SIG-M5 treated with dmso at 0.1 percent for 504 hours (cell line): ENCODE measurements at regions not wholly inside any gene's neighbourhood (a gene's known extent, or its start where the extent isn't known, plus 50 kb on each side); places are given as distances from the start of the nearest gene placed in this dataset.

Experiments used
- DNase-seq: peaks from one replicate; lab custom pipeline; 2025; ENCODE audit not compliant: unreplicated experiment; lab: John Stamatoyannopoulos, UW

DNA sequence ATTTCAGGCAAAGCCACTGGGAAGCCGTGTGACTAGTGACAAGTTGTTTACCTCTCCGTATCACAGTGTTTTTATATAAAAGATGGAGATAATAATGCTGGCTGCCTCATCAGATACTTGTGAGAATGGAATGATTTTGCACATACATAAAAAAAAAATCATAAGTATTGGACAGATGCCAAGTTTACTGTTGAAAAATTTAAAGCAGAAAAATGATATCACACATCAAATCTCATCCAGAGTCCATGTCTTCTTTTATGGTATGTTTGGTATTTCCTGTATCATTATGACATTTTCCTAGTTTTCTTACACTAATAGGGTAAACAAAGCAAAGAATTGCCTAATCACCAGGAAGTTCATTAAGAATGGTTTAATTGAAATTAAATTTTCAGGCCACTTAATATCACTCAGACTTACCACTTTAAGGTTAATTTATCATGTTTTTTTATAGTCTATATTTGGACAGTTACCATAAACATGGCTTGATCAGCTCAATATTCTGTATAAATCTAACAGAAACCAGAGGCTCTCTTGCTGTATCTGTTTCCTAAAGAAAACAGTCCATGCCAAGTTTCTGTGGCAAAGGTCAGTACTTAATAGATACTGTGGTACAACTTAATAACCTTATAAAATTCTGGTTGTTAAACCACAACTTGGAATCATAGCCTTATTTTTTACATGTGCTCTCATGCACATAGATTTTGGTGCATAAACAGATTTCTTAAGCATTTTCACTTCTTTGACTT is 656.5 kb upstream of the RIOK2 start:
- no peak for DNase-seq

DNA sequence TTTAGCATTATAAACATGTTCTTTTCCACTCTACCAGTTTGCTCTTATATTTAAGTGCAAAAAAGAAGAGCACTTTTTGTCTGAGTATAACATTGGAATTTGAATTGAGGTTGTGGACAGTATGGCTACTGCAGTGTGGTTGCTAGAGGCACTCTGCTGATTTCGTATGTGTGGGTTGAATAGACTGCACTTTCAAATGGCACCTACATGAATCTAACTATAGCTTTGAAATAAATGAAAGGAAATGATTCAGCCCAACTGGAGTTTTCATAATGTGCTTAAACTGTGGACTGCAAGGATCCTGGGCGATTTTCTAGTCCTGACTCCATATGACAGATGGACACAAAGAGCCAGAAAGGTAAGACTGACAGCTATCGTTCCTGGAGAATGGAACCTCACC is 657.6 kb upstream of the RIOK2 start:
- no peak for DNase-seq

DNA sequence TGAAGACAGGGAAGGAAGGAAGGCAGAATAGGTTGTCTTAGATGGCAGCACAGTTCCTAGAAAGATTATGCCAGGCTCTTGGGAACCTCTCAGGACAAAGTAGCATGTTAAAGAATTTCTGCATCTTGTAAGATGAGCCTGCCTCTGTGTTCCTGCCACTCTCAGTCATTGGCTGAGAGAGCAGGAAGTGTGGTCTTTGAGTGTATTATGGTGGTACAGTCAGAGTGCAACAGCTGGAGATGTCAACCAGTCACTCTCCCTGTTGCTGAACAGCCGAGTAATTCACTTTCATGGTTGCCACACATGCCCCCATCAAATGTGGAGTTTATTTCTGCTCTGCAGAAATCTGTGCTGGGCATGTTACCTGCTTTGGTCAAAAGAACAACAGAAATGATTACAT is 659.6 kb upstream of the RIOK2 start:
- DNase-seq, result no peak

- no peak for DNase-seq
These were observed 661.8 kb upstream of the RIOK2 start for GRCh38 chr5:97844797-97845196.

- no peak for DNase-seq
These were observed 663.6 kb upstream of the RIOK2 start for GRCh38 chr5:97846643-97847042.

- DNase-seq, result no peak
These were observed 665.0 kb upstream of the RIOK2 start for GRCh38 chr5:97847920-97848631.

DNA sequence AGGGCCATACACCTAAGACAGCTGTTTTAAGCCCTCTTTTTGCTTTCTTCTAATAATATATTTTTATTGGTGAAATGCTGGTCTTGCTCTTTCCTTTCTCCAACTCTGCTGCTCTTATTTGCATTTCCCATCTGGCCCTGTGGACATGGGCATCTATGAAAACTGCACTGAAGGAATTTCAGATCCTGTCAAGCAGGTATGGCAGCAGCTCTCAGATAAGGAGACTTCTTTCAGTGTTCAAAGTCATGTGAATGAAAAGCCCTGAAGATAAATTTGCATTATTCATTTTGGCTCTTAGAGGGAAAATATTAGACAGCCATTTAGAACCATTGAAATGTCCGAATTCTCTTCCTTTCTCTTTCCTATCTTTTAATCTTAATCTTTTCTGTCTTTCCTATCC is 668.0 kb upstream of the RIOK2 start:
- no peak for DNase-seq

- DNase-seq, result no peak
These were observed 672.1 kb upstream of the RIOK2 start for GRCh38 chr5:97854871-97855762.

- DNase-seq, result no peak
These were observed 691.4 kb upstream of the RIOK2 start for GRCh38 chr5:97874491-97874890.

- no peak for DNase-seq
These were observed 693.2 kb upstream of the RIOK2 start for GRCh38 chr5:97876272-97876671.

DNA sequence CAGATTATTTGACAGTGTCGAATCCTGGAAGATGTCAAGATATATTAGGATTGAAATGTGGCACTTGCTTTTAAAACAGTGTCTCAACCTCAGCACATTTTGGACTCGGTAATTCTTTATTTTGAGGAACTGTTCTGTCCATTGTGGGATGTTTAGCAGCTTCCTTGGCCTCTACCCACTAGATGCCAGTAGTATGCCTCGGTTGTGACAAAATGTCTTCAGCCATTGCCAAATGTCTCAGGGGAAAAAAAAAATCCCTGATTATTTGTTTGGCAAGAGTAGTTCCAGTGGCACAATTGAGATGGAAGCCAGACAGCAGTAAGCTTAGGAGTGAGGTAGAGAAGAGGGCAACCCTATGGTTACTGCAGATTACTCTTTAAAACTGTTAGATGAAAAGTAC is 694.5 kb upstream of the RIOK2 start:
- no peak for DNase-seq

DNA sequence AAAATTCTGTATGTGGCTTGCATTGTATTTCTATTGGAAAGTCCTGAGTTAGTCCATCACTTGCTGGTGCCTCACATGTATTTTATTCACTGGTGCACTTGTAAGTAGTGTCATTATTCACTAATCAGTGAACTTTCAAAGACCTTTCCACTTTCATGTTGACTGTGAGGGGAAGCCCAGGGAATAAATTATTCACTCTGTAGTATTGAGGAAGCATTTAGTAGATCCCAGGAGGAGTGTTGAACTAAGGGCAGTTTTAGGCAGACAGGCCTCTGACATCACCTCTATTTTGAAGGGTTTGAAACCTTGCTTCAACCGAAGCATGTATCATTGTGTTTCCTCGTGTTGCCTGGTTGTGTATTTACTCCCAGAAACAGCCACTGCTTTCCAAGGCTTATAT is 705.4 kb upstream of the RIOK2 start:
- no peak for DNase-seq

DNA sequence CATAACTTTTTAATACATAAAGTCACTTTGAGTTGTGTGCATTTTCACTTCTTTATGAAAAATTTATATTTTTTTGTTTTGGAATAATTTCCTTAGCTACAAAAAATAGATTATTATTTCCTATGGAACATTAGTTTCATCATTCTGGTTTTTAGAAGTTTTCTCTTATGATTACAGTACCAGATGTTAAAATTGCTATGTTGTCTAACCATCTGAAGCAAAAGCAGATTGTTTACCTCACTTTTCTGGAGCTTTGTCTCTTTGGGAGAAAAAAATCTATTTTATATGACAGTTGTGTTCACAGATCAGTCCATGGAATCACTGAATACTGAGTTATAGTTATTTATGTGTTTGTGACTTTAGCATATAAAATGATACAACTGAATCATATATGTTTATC is 708.9 kb upstream of the RIOK2 start:
- no peak for DNase-seq

- no peak for DNase-seq
These were observed 720.7 kb upstream of the RIOK2 start for GRCh38 chr5:97903742-97904141.

GRCh38 chr5:97906135-97906534 is 723.1 kb upstream of the RIOK2 start:
- no peak for DNase-seq

DNA sequence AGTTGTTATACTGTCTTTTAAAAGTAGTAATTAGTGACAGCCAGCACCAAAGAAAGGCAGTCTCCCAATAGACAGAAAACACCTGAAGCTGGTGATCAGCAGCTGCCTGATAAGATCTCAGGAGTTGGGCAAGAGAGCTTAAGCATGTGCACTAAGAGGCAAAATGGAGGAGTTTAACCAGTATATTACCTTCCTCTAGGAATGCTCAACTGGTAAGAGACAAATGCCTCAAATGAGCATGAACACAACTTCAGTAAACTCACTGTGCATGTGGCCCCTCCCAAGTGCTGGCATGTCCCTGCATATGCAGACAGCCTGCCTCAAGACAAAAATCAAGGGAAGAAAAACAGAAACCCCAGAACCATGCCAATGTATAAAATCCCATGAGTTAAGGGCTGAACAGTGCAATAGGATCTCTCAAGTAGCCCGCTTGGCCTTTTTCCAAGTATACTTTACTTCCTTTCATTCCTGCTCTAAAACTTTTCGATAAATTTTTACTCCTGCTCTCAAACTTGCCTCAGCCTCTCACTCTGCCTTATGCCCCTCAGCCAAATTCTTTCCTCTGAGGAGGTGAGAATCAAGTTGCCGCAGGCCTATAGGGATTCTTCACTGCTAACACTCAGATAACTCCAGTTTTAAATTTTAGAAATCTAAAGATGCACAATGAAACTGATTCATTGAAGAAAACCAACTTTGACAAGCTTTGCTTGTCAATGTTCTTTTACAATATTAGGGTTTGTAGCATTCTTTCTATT is 724.8 kb upstream of the RIOK2 start:
- no peak for DNase-seq

DNA sequence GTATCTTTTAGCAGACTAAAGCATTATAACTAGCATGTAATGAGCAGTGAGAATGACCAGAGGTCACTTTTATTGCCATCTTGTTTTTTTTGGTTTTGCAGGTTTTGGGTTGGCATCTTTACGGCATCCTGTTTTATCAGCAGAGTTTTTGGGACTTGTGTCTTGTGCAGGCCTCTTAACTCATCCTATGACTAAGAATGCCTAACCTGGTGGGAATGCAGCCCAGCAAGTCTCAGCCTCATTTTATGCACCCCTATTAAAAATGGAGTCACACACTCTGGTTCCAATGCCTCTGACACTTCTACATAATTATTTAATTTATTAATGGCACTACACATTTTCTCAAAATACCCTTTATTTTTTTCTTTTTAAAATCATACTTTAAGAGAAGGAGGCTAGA is 726.5 kb upstream of the RIOK2 start:
- no peak for DNase-seq

- no peak for DNase-seq
These were observed 731.4 kb upstream of the RIOK2 start for GRCh38 chr5:97914483-97914882.

DNA sequence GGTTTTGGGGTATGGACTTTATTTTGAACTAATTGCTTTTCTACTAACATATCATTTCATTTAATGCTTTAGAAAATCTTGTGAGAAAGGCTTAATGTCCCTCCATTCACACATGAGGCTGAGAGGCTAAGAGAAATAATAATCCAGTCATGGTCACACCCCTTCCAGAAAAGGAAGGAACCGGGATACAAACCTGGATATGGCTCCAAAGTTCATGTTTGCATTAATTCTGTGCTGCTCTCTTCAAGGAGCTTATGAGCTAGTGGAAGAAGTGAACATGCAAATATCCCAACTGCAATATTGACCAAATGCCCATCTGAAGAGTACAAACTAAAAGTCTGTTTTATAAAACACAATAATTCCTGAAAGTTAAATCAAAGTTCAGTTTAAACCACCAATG is 732.1 kb upstream of the RIOK2 start:
- no peak for DNase-seq

- DNase-seq, result no peak
These were observed 735.0 kb upstream of the RIOK2 start for GRCh38 chr5:97918057-97918456.

DNA sequence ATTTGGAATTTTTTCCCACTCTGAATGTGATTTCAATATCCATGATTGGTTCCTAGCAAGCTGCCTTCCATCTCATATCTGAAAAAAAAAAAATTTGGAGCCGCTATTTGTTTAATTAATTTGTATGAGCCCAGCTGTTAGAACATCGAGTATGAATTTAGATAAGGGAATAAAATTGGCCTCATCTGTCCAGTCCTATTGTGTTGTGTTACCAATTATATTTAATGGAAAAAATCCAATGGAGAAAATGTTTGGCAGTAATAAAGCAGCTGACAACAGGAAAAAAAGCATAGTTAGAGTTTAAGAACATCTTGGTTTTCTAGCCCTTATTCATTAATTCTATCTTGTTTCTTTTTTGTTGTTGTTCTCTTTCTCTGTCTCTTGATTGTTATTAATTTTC is 735.6 kb upstream of the RIOK2 start:
- DNase-seq, result no peak
